GM18873 (cell line): ENCODE measurements at regions not wholly inside any gene's neighbourhood (a gene's known extent, or its start where the extent isn't known, plus 50 kb on each side); places are given as distances from the start of the nearest gene placed in this dataset.

Experiments used
- ATAC-seq: cut with Tn5 transposase; IDR thresholded peaks from one replicate; pipeline ENCODE4 v1.9.1; 2021; ENCODE audit warnings: mild to moderate bottlenecking, moderate library complexity, moderate number of reproducible peaks; ENCODE audit not compliant: unreplicated experiment, low FRiP score

DNA sequence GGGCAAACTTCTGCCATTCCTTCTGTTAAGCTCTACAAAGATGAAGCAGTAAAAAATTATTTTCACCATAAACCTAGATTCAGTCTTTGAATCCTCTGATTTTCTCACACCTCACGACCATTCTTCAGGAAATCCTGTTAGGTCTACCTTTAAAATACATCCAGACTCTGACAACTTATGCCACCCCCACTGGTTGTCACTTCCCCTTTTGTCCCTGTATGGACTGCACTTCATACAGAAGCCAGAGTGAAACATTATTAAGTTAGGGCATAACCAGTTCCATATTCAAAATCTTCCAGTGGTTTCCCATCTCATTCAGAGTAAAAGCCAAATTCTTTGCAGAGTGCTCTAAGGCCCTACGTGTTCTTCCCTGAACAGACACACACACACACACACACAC, 499.8 kb downstream of the RASEF start:
- ATAC-seq, result no peak

DNA sequence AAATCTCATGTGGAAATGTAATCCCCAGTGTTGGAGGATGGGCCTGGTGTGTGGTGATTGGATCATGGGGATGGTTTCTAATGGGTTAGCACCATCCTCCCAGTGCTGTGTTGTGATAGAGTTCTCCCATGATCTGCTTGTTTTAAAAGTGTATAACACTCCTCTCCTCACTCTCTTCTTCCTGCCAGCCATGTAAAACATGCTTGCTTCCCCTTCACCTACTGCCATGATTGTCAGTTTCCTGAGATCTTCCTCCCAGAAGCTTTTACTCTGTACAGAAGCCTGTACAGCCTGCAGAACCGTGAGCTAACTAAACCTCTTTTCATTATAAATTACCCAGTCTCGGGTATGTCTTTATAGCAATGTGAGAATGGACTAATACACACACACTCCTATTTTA, 499.1 kb downstream of the RASEF start:
- ATAC-seq, result no peak

DNA sequence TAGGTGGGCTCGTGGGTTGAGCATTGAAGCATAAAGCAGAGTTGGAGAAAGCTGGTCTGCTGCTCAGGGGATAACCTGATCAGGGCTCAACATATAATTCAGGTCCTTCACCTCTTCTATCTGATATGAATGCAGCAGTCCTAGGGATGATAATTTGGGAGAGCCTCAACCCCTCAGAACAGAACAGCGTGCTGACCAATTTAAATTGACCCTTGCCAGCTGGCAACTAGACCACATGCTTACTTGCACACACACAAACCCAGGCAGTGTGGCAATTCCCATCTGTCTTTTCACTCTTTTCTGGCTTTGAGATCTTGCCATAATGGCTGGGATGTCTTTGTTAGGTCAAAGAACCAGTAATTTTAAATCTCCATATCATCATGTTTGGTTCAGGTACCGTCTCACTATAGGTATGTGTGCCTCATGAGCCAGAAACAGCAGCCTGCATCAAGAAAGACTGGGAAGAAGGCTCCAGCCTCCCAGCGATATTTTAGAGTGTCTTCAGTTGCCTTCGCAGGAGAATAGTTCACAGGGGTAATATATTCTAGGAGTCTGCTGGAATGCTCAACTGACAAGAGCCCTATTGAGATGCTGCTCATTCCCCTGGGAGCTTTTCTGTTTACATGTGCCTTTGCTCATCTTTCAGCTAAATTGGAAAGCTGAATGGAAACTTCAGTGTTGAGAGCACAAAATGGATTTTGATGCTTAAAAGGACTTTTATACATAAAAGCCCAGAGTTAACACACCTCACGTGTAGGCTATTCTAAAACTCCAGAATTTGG, 497.6 kb downstream of the RASEF start:
- no peak for ATAC-seq

DNA sequence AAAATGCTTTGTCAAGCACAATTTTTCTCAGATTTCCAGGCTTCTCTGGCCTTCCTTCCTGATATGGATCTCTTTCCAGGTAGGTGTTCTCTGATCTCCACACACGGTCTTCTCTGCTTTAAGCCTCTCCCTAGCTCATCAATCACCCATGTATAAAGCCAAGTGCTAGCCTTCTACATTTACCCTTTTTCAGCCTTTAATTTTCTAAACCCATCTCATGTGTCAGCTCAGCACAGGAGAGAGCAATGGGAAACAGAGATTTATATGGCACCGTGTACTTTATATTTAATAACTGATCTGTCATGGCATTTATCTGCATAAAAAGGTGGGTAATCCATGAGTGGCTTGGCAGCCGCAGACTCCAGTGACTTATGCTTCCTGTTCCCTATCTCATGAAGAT, 495.0 kb downstream of the RASEF start:
- ATAC-seq, result no peak

DNA sequence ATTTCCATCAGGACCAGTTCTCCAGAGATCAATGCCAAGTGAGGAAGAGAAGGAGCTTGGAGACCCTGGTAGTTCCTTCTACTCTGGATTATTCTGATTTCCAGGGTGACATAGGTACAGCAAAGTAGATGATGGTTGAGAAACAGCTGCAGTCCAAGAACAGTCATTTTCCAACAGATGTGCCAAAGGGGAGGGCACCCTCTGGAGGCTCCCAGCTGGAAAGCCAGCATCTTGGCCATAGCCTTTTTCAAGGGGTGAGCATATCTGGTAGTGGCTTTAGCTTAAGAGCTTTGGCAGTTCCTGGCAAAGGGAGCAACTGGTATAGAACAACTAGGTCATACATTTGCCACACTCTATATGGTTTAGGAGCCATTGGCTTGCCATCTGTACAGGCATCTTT, 492.7 kb downstream of the RASEF start:
- no peak for ATAC-seq

DNA sequence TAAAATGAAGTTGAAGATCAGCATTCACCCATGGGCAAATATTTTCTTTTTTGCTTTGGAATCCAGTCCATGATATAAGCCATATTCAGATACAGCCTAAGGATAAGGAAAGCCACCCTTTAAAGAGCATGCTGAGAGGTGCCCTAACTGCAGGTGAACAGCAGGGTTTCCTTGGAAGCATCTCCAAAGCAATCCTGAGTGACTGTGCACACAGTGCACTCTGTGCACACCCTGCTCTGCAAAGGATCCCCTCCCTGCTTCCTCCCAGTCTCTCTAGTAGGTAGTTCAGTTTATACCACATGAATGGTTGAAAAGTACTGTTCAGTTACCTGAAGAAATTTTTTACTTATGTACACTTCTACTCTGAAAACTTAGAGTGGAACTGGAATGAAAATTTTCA, 491.4 kb downstream of the RASEF start:
- no peak for ATAC-seq

DNA sequence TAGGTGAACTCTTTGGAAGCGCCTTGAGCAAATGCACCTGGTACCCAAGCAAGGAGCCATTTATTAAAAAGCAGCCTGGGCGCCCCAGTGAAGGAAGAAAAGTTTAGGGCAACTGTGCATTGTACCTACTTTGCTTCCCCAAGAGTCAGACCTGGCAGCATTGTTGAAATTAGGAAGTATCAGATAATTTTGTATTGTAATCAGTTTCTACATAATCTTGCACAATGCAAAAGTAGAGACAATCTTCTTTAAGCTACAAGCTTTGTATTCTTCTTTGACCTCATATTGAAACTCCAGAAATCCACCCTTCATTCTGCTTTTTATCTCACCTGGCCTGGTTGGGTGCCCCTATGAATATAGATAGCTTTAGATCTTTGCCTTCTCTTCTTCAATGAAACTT, 490.8 kb downstream of the RASEF start:
- no peak for ATAC-seq

DNA sequence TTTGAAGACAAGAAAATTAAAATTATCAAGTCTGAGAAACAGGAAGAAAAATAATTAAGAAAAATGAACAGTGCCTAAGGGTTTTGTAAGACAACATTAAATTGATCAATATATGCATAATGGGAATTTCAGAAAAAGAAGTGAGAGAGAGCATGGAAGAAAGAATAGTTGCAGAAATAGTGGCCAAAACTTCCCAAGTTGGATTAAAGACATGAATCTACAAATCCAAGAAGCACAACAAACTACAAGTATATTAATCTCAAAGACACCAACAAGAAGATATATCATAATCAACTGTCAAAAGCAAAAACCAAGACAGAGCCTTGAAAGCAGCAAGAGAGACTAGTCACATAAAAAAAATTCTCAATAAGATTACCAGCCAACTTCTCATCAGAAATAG, 488.0 kb downstream of the RASEF start:
- no peak for ATAC-seq

DNA sequence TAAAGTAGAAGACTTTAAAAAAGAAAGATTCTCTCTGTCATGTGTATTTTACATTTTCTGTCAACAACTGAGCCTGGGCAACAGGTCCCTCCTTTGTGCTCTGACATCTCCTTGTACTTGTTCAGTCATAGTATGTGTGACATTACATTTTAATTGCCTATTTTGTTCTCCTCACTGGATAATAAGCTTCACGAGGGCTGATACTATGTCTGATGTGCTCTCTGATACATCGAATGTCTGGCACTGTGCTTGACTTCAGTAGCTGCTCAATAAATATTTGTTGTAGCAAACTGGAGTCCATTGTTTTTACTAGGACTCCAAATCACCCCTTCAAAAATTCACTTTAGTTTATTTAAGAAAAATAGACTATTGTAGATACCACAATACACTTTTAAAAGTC, 482.0 kb downstream of the RASEF start:
- ATAC-seq, result no peak

DNA sequence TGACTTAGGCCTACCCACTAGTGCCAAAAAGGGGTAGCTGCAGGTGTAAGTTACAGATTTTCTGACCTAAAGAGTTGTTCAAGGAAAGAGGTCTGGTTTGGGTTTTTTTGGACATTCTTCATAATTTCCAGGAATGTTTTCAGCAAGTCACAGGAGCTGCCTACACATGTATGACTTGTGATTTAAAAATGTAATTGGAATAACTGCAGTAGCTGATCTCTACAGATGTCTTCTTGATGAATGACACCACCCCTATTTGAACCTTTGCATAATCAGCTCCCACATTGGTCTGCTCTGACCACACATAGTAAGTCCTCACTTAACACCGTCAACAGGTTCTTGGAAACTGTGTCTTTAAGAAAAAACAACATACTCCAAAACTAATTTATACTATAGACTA, 481.4 kb downstream of the RASEF start:
- ATAC-seq, result no peak

DNA sequence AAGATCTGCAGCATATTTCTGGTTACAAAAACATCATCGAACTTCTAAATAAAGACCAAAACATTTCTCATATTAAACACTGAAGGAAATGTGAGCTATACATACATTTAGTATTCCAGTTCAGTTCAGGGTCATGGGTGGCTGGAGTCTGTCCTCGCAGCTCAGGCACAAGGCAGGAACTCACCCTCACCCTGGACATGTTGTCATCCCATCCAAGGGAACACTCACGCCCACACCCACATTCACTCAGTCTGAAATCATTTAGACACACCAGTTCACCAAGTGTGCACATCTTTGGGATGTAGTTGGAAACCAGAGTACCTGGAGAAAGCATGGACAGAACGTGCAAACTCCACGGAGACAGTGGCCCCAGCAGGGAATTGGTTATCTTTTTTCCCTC, 481.0 kb downstream of the RASEF start:
- no peak for ATAC-seq

DNA sequence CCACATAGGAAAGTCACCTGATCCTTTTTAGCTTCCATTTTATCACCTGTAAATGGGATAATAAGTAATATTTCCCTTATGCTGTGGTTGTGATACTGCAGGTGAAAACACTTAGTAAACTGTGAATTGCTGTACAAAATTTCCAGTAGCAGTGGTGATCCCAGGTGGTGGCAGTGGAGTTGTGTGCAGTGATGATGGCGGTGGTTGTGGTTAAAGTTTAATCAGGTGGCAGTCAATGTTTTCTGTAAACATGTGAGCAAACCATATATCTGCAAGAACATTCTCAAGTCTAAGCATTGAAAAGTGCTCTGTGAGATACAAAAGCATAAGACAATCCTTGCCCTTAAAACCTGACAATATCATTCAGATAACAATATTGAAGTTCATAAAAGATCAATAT, 480.2 kb downstream of the RASEF start:
- ATAC-seq, result no peak

DNA sequence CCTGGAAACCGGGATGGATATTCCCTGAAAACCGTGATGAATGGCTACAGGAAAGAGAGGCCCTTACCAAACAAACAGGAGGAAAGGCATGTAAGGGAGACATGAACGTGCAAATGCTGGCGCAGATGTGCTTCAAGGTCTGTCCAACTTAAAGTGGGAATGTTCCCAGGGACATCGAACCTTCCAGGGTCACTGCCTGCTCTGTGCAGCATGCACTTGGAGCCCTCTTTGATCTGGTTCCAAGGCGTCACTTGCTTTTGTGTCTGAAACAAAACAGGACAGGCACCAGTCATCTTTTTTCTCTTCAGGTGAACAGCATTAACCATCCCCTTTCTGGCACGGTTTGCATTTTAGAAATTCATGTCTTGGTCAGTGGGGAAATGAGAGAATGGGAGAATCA, 479.4 kb downstream of the RASEF start:
- ATAC-seq, result no peak

DNA sequence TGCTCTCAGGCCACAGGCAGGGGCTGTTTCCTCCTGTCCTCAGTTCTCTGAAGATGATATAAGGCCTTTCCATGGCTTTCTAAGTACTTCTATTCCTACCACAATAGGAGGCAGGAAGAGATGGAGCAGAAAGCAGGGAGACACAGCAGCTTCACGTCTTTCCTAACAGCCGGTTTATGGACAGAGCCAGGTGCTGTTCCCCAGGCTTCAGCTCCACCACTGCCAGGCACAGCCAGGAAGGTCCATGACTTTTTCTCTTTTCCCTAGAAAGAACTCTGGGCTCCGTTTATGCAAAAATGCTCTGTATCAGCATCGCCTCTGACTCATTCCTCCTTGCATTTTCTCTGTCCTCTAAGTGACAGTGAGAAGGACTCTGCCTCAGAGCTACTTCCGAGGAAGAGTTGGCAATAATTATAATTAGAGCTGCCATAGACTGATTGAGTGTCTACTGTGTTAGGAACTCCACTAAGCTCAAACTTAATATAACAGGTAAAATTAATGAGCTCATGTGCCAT, 478.5 kb downstream of the RASEF start:
- ATAC-seq, result no peak

DNA sequence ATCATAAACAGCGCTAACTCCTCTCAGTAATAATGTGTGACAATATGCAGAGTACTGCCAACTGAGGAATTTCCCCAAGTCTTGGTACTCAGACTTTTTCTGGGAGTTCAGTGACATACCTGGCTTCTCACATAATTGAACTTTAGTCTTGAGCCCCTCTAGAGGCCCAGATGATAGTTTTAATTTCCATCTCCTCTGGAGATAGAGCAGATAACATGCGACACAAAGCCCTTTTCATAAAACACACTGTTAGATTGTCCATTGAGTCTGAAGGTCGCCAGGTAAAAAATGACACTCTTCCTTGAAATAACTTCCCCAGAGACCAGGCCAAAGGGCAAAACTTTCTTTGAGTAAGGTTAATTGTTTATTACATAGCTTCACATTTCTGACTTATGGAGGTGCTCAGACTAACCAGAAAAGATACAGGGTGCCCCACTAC, 476.0 kb downstream of the RASEF start:
- no peak for ATAC-seq

DNA sequence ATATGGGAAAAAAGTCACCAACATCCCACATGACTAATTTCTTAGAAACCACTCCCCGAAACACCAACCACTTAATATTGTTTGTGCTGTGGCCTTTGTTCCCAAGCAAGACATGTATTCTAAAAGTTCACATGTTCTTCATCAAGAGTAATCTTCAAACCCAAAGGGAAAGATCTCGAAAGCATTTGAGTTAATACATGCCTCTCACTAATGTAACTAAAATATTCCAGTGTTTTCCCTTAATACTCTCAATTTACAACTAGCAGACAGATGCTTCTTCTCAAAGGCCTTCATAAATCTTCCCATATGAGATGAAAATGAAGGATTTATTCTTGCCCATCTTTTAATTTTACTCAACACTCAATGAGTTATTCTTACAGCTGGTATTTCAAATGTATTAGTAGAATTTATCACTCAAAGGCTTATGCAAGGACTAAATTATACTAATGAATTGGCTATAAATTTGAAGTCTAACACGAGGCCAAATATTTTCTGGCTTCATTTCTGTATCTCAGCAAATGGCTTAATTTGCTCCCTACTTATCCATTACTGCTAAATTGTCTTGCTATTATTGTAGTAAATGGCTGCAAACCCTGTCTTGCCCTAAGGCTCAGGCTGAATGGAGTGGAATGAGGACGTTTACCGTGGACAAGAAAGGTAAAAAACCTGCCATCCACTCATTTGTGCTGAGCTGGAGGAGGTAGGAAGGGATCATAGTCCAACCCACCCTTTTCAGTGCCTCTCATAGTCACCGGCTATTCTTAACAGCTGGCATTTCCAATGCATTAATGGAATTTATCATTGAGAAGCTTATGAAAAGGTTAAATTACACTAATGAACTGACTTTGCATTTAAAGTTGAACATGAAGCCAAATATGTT, 474.4 kb downstream of the RASEF start:
- no peak for ATAC-seq

DNA sequence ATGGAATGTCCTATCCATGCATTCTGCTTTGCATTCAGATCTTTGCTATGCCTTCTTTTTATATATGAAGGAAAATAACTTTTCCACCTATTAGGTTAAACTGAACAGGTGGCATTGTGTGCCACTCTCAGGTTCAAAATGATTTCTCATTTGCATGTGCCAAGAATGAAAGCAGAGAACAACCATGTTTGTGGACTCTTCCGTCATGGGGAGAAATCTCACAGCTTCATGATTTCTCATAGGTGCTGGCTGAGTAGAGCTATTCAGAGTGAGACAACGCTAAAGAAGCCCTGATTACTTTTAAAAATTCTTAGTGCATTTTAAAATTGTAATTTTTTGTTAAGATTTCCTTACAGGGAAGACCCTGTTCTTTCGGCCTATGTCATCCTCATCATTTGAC, 472.1 kb downstream of the RASEF start:
- ATAC-seq, result no peak

DNA sequence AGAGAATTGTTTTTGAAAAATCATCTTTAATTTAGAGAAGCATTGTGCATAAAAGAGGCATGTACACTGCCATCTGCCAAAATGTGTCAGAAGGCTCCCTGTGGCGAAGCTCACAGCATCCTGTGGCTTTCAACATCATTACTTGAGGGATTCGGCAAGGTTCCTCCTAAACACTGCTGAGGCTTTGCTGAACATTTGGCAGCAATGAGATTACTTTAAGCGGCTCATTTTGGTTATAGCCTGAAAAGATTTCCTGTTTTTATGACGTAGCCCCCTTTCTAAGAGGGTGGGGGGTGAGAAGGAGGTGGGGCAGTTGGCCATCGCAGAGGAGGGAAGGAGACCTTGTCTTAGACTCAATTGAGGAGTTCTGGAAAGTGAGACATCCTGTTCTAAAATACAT, 469.4 kb downstream of the RASEF start:
- ATAC-seq, result no peak

DNA sequence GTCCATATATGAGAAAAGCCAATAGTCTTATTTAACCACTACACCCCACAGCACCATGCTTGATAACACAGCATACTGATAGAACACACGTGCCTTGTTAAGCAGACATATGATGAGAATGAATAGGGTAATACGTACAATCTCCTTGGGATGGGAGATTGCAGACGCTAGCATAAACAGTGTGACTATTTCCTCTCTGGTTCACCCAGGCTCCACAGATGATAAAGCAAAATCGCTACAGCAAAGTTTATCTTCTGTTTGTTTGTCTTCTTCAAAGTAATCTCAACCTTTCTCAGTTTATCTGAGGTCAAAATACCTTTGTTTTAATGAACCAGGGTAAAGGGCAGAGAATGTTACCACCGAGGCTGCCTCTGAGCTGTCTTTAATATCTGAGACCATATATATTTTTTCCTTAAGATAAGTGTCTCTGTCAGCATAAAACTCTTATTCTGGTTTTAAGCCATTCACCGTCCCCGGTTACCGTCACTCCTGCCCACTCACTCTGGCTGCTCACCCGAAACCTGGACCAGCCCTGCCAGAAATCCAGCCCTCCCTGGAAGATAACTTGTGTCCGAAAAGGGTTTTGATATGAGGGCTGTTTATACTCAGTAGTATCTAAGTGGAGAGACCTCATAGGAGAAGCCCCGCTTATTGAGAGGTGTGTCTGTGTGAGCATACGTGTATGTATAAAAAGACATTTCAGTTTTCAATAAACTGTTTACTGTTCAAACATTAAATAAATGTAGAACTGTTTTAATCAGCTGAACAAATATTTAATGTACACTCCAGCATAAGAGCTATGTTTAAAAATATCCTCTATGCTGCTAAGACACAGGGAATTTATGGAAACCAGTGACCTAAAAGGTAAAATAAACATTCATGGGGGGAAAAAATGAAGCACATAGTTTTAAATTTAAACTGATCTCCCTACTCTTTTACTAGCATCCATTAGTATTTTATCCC, 465.4 kb downstream of the RASEF start:
- ATAC-seq, result no peak

DNA sequence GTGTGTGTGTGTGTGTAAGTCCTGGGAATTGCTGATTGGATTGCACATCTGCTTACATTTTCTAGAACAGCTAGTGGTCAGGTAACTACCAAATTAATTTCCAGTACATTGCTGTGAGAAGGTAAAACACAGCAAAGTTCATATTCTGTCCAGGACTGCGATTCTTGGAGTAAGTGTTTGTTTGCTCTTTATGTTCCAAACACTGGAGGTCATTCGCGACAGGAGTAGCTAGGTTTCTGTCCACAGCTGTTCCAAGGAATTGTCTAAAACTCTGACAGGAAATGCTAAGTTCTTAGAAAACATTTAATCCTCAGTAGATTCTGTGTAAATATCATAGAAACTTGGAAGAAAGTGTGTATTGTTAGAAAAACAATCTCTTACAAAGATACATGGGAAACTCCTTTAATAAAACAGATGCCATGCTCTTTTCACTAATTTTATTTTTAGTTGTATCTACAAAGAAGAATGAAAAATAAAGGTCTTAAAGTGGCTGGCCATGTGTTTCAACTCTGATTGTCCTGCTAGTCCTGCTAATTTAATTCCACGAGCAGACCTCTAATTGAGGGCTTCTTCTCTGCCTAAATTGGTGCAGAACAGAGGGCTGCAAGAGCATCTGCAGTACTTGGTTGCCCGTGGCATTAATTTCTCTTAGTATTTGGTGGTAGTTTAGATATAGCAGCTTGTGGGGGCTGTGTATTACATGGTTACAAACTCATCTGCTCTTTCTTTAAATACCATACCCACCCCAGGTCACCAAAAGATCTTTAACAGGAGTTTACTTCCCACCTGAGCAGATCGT, 464.5 kb downstream of the RASEF start:
- ATAC-seq, result no peak
